WERI-Rb-1 (cell line): ENCODE measurements at regions not wholly inside any gene's neighbourhood (a gene's known extent, or its start where the extent isn't known, plus 50 kb on each side); places are given as distances from the start of the nearest gene placed in this dataset.
A peak's percentile ranks its signal among the peaks of the same experiment; 100 is the strongest.

Experiments
- DNase-seq: peaks from one replicate; pipeline ENCODE4 v3.0.0-alpha.2; 2020
- H3K27ac ChIP-seq: fragments of 250-450 bp; sonication (Bioruptor Pico); 2 replicates; pipeline ENCODE4 v1.5.1; 2020; ENCODE audit warnings: mild to moderate bottlenecking, moderate library complexity
- H3K27me3 ChIP-seq: fragments of 250-450 bp; sonication (Bioruptor Pico); 2 replicates; pipeline ENCODE4 v1.5.1; 2021; ENCODE audit warnings: mild to moderate bottlenecking, low read depth, moderate library complexity; ENCODE audit not compliant: insufficient read depth, severe bottlenecking
- H3K36me3 ChIP-seq: fragments of 250-450 bp; sonication (Bioruptor Pico); 2 replicates; pipeline ENCODE4 v1.5.1; 2020; ENCODE audit warnings: mild to moderate bottlenecking, moderate library complexity
- H3K4me3 ChIP-seq: 2 replicates; pipeline ENCODE4 v1.5.1; 2011; ENCODE audit warnings: low read depth, mild to moderate bottlenecking, control low read depth, low read length
- H3K9me3 ChIP-seq: fragments of 250-450 bp; sonication (Bioruptor Pico); 2 replicates; pipeline ENCODE4 v1.5.1; 2021; ENCODE audit warnings: mild to moderate bottlenecking, moderate library complexity; ENCODE audit not compliant: severe bottlenecking
- TF ChIP-seq, protein P1 (sequence below): IDR thresholded peaks from 2 replicates; pipeline ENCODE4 v1.5.1; 2011; ENCODE audit warnings: low read depth, mild to moderate bottlenecking, control low read depth, inconsistent platforms, low read length

DNA sequence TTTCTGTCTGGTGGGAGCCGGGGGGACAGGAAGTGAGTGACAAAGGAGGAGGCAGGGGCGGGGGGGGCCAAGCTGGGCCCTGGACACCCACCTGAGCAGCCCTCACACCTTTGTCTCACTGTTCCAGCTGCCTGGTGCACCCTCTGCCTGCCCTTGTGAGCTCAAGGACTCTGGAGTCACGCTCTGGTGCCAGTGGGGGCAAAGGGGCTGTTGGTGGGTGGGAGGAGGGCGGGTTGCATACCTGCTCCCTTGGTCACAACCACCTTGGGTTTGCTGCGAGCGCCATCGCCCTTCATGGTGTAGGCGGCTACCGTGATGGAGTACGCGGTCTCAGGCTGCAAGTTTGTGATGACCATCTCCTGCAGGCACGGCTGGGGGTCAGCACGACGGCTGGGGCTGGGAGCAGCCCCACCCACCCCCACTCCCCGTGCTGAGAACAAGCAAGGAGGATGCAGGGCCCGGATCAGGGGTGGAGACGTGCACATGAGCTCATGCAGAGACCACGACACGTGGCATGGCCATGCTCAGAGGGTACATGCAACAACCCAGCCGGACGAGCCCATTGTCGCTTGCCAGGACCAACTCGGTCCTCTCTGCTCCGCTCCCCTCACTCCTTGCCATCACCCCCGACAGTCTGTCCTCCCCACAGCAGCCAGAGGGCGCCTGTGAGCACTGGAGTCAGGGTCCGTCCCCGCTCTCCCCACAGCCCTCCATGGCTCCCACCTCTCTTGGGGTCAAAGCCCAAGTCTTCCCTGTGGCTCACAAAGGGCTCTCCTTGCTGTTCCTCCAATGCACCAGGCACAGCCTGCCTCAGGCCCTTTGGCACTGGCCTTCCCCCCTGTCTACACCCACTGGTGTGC, 114.9 kb downstream of the PTPRS start:
- Histone ChIP-seq H3K9me3 (no peaks in the 10 kb centered on the region), H3K27ac (no peak overlapping the region), H3K36me3 (peaks cover 20% of the 10 kb centered on the region), H3K27me3 (no peaks in the 10 kb centered on the region), H3K4me3 (no peak overlapping the region)
- DNase-seq: peak; percentile 51
- TF ChIP-seq, protein P1, sequence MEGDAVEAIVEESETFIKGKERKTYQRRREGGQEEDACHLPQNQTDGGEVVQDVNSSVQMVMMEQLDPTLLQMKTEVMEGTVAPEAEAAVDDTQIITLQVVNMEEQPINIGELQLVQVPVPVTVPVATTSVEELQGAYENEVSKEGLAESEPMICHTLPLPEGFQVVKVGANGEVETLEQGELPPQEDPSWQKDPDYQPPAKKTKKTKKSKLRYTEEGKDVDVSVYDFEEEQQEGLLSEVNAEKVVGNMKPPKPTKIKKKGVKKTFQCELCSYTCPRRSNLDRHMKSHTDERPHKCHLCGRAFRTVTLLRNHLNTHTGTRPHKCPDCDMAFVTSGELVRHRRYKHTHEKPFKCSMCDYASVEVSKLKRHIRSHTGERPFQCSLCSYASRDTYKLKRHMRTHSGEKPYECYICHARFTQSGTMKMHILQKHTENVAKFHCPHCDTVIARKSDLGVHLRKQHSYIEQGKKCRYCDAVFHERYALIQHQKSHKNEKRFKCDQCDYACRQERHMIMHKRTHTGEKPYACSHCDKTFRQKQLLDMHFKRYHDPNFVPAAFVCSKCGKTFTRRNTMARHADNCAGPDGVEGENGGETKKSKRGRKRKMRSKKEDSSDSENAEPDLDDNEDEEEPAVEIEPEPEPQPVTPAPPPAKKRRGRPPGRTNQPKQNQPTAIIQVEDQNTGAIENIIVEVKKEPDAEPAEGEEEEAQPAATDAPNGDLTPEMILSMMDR: peak; percentile 82

DNA sequence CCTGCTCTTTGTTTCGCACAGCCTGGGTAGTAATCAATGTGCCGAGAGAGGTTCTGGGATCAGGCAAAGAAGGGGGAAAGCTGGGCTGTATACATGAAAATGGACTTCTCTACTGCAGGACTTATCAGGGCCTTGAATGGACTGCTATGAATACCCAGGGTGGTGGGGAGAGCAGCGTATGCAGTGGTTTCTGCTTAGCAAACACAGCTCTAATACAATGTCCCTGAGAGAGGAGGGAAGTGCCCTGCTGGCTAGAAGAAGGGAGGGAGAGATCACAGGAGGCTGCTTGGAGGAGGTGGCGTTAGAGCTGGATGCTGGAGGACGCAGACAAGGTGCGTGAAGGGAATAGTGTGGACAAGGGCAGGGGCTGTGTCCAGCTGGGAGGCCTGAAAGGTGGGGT, 116.1 kb downstream of the PTPRS start:
- no peak for DNase-seq
- no peaks in the 10 kb centered on the region for H3K27me3 ChIP-seq

DNA sequence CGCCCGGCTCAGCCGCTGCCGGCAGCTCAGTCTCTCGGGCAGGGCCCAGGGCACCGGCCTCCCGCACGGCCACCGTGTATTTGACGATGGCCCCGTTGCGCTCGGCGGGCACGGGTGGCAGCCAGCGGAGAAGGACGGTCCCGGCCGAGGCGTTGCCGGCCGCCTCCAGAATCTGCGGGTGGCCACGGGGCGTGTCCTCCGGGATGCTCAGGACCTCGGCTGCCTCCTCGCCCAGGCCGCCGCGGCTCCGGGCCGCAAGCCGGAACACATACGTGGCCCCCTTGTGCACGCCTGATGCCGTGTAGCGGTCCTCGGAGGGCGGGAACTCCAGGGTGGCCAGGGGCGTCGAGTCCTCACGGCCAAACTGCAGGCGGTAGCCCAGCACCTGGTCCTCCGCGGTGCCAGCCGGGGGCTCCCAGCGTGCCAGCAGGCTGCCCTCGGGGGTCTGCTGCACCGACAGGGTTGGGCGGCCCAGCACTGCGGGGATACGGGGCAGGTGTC, 117.7 kb downstream of the PTPRS start:
- H3K27me3 ChIP-seq: no peaks in the 10 kb centered on the region
- no peaks in the 10 kb centered on the region for H3K9me3 ChIP-seq
- DNase-seq: no peak
- no peak overlapping the region for H3K4me3 ChIP-seq
- H3K36me3 ChIP-seq: peaks cover 48% of the 10 kb centered on the region
- TF ChIP-seq, protein P1: no peak
- H3K27ac ChIP-seq: no peak overlapping the region

More for the DNA sequence above, 116.1 kb downstream of the PTPRS start:
- no peak overlapping the region for H3K4me3 ChIP-seq
- TF ChIP-seq, protein P1: no peak
- peaks cover 32% of the 10 kb centered on the region for H3K36me3 ChIP-seq
- no peaks in the 10 kb centered on the region for H3K9me3 ChIP-seq
- H3K27ac ChIP-seq: no peak overlapping the region

DNA sequence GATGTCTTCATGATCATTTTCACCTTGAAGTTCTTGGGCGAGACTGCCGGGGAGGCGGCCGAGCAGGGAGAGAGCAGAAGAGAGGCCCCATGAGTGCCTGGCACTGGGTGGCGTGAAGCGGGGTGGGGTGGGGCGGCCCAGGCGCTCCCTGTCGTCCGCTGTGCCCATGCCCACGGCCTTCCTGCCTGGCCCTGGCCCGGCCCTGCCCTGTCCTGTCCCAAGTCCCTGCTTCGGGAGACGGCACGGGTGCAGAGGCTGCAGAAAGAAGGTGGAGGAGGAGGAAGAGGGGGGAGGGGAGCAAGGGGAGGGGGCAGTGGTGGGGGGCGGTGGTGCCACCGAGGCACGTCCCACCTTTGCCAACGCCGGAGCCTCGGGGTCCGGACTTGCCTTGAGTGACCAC, 118.4 kb downstream of the PTPRS start:
- H3K36me3 ChIP-seq: peaks cover 55% of the 10 kb centered on the region
- TF ChIP-seq, protein P1: no peak
- DNase-seq: no peak

DNA sequence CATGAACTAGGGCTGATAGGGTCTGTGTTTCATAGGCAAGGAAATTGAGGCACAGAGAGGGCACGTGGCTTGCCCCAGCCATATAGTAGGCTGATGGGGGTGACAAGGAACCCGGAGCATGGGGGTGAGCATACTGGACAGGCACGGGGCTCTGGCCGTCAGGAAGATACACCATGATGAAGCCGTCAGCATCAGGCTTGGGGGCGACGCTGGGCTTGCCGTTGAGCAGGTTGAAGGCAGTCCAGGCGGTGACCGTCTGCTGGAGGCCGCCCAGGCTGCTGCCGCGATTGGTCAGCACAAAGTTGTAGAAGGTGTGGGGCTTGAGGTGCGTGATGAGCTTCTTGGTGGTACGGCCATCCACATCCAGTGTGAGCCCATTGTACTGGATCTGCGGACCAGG, 119.7 kb downstream of the PTPRS start:
- Histone ChIP-seq H3K9me3 (no peaks in the 10 kb centered on the region), H3K36me3 (peaks cover 68% of the 10 kb centered on the region), H3K27me3 (no peaks in the 10 kb centered on the region), H3K27ac (no peak overlapping the region), H3K4me3 (no peak overlapping the region)
- TF ChIP-seq, protein P1: no peak
- DNase-seq: no peak

More for the DNA sequence above, 118.4 kb downstream of the PTPRS start:
- Histone ChIP-seq H3K27ac (no peak overlapping the region), H3K27me3 (no peaks in the 10 kb centered on the region), H3K9me3 (no peaks in the 10 kb centered on the region), H3K4me3 (no peak overlapping the region)

DNA sequence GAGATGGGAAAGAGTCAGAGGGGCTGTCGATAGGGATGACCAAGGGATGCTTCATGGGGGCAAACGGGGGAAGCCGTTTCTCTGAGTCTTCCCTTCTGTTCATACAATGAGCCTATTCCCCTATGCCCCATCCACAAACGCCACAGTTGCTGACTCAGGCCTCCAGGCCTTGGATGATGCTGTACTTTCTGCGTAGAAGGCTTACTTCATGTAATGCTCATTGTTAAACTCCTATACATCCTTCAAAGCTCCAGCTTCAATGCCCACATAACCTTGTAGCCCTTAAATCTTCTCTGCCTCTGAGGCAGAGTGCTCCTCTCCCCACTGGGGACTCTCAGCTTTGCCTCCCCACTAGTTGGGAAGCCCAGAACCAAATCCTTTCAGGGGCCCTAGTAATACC, 120.3 kb downstream of the PTPRS start:
- no peak for DNase-seq
- TF ChIP-seq, protein P1: no peak
- no peaks in the 10 kb centered on the region for H3K27me3 ChIP-seq
- H3K36me3 ChIP-seq: peaks cover 70% of the 10 kb centered on the region
- H3K4me3 ChIP-seq: no peak overlapping the region
- H3K9me3 ChIP-seq: no peaks in the 10 kb centered on the region
- H3K27ac ChIP-seq: no peak overlapping the region
